ENCODE measurements at regions not wholly inside any gene's neighbourhood (a gene's known extent, or its start where the extent isn't known, plus 50 kb on each side); places are given as distances from the start of the nearest gene placed in this dataset.

DNA sequence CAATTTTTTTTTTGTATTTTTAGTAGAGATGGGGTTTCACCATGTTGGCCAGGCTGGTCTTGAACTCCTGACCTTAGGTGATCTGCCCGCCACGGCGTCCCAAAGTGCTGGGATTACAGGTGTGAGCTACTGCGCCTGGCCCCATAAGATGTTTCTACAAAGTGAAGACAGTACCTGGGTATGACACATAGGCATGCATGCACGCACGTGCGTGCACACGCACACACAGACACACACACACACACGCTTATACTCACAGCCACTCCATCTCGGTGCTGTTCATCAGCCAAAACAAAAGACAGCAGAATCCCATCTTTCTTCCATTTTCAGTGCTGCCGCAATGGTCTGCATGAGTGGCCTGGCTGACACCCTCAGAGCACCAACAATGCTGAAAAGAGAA, 63.9 kb downstream of the VCPKMT start:
- no peak overlapping the region for H3K27ac ChIP-seq (ENCODE audit: low read depth)
- TF ChIP-seq, protein P1, sequence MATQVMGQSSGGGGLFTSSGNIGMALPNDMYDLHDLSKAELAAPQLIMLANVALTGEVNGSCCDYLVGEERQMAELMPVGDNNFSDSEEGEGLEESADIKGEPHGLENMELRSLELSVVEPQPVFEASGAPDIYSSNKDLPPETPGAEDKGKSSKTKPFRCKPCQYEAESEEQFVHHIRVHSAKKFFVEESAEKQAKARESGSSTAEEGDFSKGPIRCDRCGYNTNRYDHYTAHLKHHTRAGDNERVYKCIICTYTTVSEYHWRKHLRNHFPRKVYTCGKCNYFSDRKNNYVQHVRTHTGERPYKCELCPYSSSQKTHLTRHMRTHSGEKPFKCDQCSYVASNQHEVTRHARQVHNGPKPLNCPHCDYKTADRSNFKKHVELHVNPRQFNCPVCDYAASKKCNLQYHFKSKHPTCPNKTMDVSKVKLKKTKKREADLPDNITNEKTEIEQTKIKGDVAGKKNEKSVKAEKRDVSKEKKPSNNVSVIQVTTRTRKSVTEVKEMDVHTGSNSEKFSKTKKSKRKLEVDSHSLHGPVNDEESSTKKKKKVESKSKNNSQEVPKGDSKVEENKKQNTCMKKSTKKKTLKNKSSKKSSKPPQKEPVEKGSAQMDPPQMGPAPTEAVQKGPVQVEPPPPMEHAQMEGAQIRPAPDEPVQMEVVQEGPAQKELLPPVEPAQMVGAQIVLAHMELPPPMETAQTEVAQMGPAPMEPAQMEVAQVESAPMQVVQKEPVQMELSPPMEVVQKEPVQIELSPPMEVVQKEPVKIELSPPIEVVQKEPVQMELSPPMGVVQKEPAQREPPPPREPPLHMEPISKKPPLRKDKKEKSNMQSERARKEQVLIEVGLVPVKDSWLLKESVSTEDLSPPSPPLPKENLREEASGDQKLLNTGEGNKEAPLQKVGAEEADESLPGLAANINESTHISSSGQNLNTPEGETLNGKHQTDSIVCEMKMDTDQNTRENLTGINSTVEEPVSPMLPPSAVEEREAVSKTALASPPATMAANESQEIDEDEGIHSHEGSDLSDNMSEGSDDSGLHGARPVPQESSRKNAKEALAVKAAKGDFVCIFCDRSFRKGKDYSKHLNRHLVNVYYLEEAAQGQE (IDR thresholded peaks at IDR 0.05; ENCODE audit: unreplicated experiment), result no peak
- no peak for TF ChIP-seq NANOG (IDR thresholded peaks at IDR 0.05; ENCODE audit: borderline replicate concordance)
- TF ChIP-seq CREB1 (CRISPR knock-in tag; IDR thresholded peaks at IDR 0.05; ENCODE audit: low read depth), result no peak
- TF ChIP-seq EZH2 (IDR thresholded peaks at IDR 0.05; ENCODE audit: low read depth, unreplicated experiment), result no peak
- TF ChIP-seq, protein P2, sequence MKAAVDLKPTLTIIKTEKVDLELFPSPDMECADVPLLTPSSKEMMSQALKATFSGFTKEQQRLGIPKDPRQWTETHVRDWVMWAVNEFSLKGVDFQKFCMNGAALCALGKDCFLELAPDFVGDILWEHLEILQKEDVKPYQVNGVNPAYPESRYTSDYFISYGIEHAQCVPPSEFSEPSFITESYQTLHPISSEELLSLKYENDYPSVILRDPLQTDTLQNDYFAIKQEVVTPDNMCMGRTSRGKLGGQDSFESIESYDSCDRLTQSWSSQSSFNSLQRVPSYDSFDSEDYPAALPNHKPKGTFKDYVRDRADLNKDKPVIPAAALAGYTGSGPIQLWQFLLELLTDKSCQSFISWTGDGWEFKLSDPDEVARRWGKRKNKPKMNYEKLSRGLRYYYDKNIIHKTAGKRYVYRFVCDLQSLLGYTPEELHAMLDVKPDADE (IDR thresholded peaks at IDR 0.05), result no peak
- TF ChIP-seq ZNF331 (CRISPR knock-in tag; IDR thresholded peaks at IDR 0.05; ENCODE audit: low read depth), result no peak
- no peak for TF ChIP-seq POLR2AphosphoS5 (IDR thresholded peaks at IDR 0.05; ENCODE audit: low read depth)
- no peak for TF ChIP-seq EZH2phosphoT487 (IDR thresholded peaks at IDR 0.05; ENCODE audit: unreplicated experiment)
- no peak for TF ChIP-seq STAT1 (IDR thresholded peaks at IDR 0.05; ENCODE audit: unreplicated experiment)
- TF ChIP-seq, protein P3, sequence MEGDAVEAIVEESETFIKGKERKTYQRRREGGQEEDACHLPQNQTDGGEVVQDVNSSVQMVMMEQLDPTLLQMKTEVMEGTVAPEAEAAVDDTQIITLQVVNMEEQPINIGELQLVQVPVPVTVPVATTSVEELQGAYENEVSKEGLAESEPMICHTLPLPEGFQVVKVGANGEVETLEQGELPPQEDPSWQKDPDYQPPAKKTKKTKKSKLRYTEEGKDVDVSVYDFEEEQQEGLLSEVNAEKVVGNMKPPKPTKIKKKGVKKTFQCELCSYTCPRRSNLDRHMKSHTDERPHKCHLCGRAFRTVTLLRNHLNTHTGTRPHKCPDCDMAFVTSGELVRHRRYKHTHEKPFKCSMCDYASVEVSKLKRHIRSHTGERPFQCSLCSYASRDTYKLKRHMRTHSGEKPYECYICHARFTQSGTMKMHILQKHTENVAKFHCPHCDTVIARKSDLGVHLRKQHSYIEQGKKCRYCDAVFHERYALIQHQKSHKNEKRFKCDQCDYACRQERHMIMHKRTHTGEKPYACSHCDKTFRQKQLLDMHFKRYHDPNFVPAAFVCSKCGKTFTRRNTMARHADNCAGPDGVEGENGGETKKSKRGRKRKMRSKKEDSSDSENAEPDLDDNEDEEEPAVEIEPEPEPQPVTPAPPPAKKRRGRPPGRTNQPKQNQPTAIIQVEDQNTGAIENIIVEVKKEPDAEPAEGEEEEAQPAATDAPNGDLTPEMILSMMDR (conservative IDR thresholded peaks at IDR 0.05; ENCODE audit: low read depth in 2 of 2), result no peak
- no peak for TF ChIP-seq JUNB (IDR thresholded peaks at IDR 0.05; ENCODE audit: unreplicated experiment)
- TF ChIP-seq, protein P4, sequence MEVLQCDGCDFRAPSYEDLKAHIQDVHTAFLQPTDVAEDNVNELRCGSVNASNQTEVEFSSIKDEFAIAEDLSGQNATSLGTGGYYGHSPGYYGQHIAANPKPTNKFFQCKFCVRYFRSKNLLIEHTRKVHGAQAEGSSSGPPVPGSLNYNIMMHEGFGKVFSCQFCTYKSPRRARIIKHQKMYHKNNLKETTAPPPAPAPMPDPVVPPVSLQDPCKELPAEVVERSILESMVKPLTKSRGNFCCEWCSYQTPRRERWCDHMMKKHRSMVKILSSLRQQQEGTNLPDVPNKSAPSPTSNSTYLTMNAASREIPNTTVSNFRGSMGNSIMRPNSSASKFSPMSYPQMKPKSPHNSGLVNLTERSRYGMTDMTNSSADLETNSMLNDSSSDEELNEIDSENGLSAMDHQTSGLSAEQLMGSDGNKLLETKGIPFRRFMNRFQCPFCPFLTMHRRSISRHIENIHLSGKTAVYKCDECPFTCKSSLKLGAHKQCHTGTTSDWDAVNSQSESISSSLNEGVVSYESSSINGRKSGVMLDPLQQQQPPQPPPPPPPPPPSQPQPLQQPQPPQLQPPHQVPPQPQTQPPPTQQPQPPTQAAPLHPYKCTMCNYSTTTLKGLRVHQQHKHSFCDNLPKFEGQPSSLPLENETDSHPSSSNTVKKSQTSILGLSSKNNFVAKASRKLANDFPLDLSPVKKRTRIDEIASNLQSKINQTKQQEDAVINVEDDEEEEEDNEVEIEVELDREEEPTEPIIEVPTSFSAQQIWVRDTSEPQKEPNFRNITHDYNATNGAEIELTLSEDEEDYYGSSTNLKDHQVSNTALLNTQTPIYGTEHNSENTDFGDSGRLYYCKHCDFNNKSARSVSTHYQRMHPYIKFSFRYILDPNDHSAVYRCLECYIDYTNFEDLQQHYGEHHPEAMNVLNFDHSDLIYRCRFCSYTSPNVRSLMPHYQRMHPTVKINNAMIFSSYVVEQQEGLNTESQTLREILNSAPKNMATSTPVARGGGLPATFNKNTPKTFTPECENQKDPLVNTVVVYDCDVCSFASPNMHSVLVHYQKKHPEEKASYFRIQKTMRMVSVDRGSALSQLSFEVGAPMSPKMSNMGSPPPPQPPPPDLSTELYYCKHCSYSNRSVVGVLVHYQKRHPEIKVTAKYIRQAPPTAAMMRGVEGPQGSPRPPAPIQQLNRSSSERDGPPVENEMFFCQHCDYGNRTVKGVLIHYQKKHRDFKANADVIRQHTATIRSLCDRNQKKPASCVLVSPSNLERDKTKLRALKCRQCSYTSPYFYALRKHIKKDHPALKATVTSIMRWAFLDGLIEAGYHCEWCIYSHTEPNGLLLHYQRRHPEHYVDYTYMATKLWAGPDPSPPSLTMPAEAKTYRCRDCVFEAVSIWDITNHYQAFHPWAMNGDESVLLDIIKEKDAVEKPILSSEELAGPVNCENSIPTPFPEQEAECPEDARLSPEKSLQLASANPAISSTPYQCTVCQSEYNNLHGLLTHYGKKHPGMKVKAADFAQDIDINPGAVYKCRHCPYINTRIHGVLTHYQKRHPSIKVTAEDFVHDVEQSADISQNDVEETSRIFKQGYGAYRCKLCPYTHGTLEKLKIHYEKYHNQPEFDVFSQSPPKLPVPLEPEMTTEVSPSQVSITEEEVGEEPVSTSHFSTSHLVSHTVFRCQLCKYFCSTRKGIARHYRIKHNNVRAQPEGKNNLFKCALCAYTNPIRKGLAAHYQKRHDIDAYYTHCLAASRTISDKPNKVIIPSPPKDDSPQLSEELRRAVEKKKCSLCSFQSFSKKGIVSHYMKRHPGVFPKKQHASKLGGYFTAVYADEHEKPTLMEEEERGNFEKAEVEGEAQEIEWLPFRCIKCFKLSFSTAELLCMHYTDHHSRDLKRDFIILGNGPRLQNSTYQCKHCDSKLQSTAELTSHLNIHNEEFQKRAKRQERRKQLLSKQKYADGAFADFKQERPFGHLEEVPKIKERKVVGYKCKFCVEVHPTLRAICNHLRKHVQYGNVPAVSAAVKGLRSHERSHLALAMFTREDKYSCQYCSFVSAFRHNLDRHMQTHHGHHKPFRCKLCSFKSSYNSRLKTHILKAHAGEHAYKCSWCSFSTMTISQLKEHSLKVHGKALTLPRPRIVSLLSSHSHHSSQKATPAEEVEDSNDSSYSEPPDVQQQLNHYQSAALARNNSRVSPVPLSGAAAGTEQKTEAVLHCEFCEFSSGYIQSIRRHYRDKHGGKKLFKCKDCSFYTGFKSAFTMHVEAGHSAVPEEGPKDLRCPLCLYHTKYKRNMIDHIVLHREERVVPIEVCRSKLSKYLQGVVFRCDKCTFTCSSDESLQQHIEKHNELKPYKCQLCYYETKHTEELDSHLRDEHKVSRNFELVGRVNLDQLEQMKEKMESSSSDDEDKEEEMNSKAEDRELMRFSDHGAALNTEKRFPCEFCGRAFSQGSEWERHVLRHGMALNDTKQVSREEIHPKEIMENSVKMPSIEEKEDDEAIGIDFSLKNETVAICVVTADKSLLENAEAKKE (CRISPR knock-in tag; IDR thresholded peaks at IDR 0.05), result no peak
- no peak for TF ChIP-seq ZNF114 (CRISPR knock-in tag; IDR thresholded peaks at IDR 0.05)
- no peak overlapping the region for H3K4me3 ChIP-seq
- H3K27me3 Mint-ChIP-seq (ENCODE audit: insufficient read depth, low read depth, poor library complexity), result peaks cover 2% of the 10 kb centered on the region
- no peaks in the 10 kb centered on the region for H3F3A ChIP-seq (replicated peaks; ENCODE audit: low read depth)
- no peaks in the 10 kb centered on the region for H3K9me3 Mint-ChIP-seq
- no peaks in the 10 kb centered on the region for H3K27me3 ChIP-seq (ENCODE audit: insufficient read depth)
- 0 out of 2 replicates have a peak, but pooled peaks cover 4% of the 10 kb centered on the region for H3K9me2 ChIP-seq (ENCODE audit: insufficient read depth)
- no peaks in the 10 kb centered on the region for H3K4me1 ChIP-seq (ENCODE audit: insufficient read depth)
- no peak overlapping the region for H3K4me3 Mint-ChIP-seq
- no peak overlapping the region for H2AFZ ChIP-seq
- no peak for ATAC-seq
- H3K4me2 ChIP-seq, result no peak overlapping the region
- no peak overlapping the region for H3K27ac Mint-ChIP-seq
- H3K36me3 Mint-ChIP-seq (ENCODE audit: low read depth), result no peaks in the 10 kb centered on the region
- H3K4me1 Mint-ChIP-seq, result no peaks in the 10 kb centered on the region; the same call in 2 of the 3 replicates
- no peaks in the 10 kb centered on the region for H3K36me3 ChIP-seq (ENCODE audit: insufficient read depth)
- H3K79me2 ChIP-seq (replicated peaks; ENCODE audit: insufficient read depth), result no peaks in the 10 kb centered on the region
- no peak for DNase-seq (ENCODE audit: low spot score)
- no peaks in the 10 kb centered on the region for H4K20me1 ChIP-seq (replicated peaks; ENCODE audit: insufficient read depth)

Data from GM23338 (cell line).